HUES48 (cell line): ENCODE measurements at regions not wholly inside any gene's neighbourhood (a gene's known extent, or its start where the extent isn't known, plus 50 kb on each side); places are given as distances from the start of the nearest gene placed in this dataset.
A peak's percentile ranks its signal among the peaks of the same experiment; 100 is the strongest.

Source experiments
- H3K27ac ChIP-seq: one replicate; pipeline ENCODE4 v1.7.0; 2013; ENCODE audit warnings: low read depth, low read length, inconsistent platforms
- H3K27me3 ChIP-seq: 2 replicates; pipeline ENCODE4 v1.6.1; 2013; ENCODE audit warnings: mild to moderate bottlenecking, low read length; ENCODE audit not compliant: control insufficient read depth, insufficient read depth
- H3K36me3 ChIP-seq: 2 replicates; pipeline ENCODE4 v1.6.1; 2013; ENCODE audit warnings: low read length; ENCODE audit not compliant: control insufficient read depth, insufficient read depth
- H3K4me1 ChIP-seq: 2 replicates; pipeline ENCODE4 v1.6.1; 2013; ENCODE audit warnings: mild to moderate bottlenecking, low read length; ENCODE audit not compliant: control insufficient read depth, insufficient read depth
- H3K4me3 ChIP-seq: 2 replicates; pipeline ENCODE4 v1.5.1; 2013; ENCODE audit warnings: mild to moderate bottlenecking, low read depth, low read length
- H3K9ac ChIP-seq: 2 replicates; pipeline ENCODE4 v1.6.1; 2013; ENCODE audit warnings: mild to moderate bottlenecking, low read depth, low read length, moderate library complexity
- H3K9me3 ChIP-seq: 2 replicates; pipeline ENCODE4 v1.6.1; 2013; ENCODE audit warnings: low read length; ENCODE audit not compliant: control insufficient read depth, insufficient read depth

DNA sequence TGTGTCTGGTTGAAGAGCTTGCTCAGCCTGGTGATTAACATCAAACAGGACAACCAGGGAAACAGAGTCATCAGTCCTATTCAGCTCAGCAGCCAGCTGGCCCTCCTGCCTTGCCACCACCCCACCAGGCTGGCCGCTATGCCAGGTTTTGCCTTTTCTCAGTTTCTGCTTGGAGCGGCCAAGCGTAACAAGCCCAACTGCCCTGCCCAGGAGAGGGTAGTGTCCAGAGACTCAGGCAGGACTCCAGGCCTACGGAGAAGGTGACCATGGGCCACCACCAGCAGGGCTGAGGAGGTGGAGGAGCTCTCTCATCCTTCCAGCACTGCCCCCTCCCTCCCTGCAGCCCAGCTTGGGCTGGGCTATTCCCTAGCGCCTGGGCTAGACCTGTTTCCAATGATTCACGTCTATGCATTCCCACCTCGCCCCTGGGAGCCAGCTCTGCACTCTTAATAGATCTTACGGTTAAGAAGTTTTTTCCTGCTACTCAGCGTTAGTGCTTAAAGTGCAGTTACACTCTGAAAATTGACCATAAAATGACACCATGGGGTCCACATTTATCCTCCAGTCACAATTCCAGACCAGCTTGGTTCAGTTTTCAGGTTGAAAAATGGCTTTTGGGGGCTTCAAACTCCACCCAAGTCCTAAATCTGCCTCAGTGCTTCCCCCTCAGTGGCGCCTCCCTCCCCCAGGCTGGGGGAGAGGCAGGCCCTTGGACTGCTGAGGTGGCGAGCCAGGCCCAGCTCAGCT is 124.0 kb upstream of the PJA1 start:
- Histone ChIP-seq H3K4me1 (peaks cover 5% of the 10 kb centered on the region; the same call in 1 of the 2 replicates), H3K27ac (no peak overlapping the region)

GRCh38 chrX:69287095-69287494 is 121.8 kb upstream of the PJA1 start:
- no peak overlapping the region for H3K27ac ChIP-seq
- peaks cover 16% of the 10 kb centered on the region; the same call in 1 of the 2 replicates for H3K9me3 ChIP-seq
- no peak overlapping the region for H3K9ac ChIP-seq
- peaks cover 5% of the 10 kb centered on the region; the same call in 1 of the 2 replicates for H3K4me1 ChIP-seq
- H3K4me3 ChIP-seq, result no peak overlapping the region
- no peaks in the 10 kb centered on the region for H3K36me3 ChIP-seq
- H3K27me3 ChIP-seq, result peaks cover 46% of the 10 kb centered on the region

More for the DNA sequence above, 124.0 kb upstream of the PJA1 start:
- Histone ChIP-seq H3K9me3 (peaks cover 16% of the 10 kb centered on the region; the same call in 1 of the 2 replicates), H3K4me3 (no peak overlapping the region), H3K36me3 (no peaks in the 10 kb centered on the region), H3K27me3 (peaks cover 30% of the 10 kb centered on the region), H3K9ac (no peak overlapping the region)

- peaks cover 52% of the 10 kb centered on the region for H3K27me3 ChIP-seq
- no peaks in the 10 kb centered on the region for H3K36me3 ChIP-seq
- H3K4me3 ChIP-seq, result no peak overlapping the region
- no peak overlapping the region for H3K27ac ChIP-seq
- H3K4me1 ChIP-seq, result peaks cover 5% of the 10 kb centered on the region; the same call in 1 of the 2 replicates
- peaks cover 16% of the 10 kb centered on the region; the same call in 1 of the 2 replicates for H3K9me3 ChIP-seq
- H3K9ac ChIP-seq, result no peak overlapping the region
Measured at GRCh38 chrX:69286565-69286906, 121.3 kb upstream of the PJA1 start.

DNA sequence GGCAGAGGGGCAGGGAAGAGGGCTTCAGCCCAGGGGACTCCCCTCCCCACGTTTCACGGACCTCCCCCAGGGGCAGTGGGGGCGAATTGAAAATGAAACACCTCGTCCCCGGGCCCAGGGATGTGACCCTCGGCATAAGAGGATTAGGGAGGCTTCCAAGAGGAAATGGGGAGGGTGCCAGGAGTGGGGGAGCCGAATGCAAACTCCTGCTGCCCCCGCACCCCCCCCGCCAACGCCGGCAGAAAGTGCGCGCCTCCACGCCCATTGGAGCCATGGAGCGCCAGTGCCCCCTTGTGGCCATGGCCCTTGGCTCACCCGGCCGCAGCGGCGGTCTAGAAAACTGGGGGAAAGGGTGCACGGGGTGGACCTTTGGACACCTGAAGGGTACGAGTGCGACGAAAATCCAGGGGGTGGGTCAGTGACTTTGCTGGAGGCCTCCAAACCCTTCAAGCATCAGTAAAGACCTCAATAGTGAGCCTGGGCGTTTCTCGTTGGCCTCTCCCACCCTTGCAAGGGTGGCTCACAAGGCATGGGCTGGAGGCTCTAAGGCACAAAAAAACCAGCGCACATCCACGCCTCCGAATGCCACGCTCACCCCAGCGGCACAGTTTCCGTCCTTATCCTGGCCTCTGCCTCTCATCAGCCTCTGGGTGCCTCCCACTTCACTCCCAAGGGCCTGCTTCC is 120.8 kb upstream of the PJA1 start:
- peak overlapping the region; percentile 55 for H3K4me3 ChIP-seq
- H3K27ac ChIP-seq, result no peak overlapping the region
- H3K27me3 ChIP-seq, result peaks cover 54% of the 10 kb centered on the region
- H3K9me3 ChIP-seq, result peaks cover 19% of the 10 kb centered on the region; the same call in 1 of the 2 replicates
- H3K9ac ChIP-seq, result no peak overlapping the region
- peaks cover 5% of the 10 kb centered on the region; the same call in 1 of the 2 replicates for H3K4me1 ChIP-seq
- no peaks in the 10 kb centered on the region for H3K36me3 ChIP-seq

DNA sequence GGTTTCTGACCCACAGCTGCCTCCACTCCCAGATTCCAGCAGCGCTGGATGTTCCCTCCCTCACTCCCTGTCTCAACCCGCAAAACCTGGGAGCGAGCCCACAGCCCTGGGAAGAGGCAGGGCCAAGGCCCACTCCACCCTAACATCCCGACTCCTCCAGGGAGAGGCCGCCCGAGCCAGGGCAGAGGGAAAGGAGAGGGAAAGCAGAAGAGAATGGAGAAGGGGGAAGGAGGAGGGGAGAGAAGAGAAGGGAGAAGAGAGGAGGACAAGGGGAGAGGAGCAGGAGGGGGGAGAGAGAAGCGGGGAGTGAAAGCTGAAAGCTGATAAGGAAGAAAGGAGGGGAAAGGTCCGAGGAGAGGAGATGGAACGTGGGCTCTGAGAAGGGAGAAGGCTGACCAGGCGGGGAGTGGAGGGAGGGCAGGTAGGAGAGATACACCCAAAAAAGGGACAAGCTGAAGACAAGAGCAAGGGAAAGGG is 120.2 kb upstream of the PJA1 start:
- no peak overlapping the region for H3K27ac ChIP-seq
- H3K9me3 ChIP-seq, result peaks cover 19% of the 10 kb centered on the region; the same call in 1 of the 2 replicates
- H3K9ac ChIP-seq, result no peak overlapping the region
- no peaks in the 10 kb centered on the region for H3K36me3 ChIP-seq
- peaks cover 58% of the 10 kb centered on the region for H3K27me3 ChIP-seq
- peaks cover 5% of the 10 kb centered on the region; the same call in 1 of the 2 replicates for H3K4me1 ChIP-seq
- H3K4me3 ChIP-seq, result peak overlapping the region; percentile 55

- peaks cover 11% of the 10 kb centered on the region; the same call in 1 of the 2 replicates for H3K4me1 ChIP-seq
- H3K4me3 ChIP-seq, result no peak overlapping the region
- no peak overlapping the region for H3K9ac ChIP-seq
- H3K36me3 ChIP-seq, result no peaks in the 10 kb centered on the region
- H3K9me3 ChIP-seq, result peaks cover 18% of the 10 kb centered on the region; the same call in 1 of the 2 replicates
- H3K27me3 ChIP-seq, result peaks cover 58% of the 10 kb centered on the region
- no peak overlapping the region for H3K27ac ChIP-seq
Measured at GRCh38 chrX:69284491-69284890, 119.2 kb upstream of the PJA1 start.

DNA sequence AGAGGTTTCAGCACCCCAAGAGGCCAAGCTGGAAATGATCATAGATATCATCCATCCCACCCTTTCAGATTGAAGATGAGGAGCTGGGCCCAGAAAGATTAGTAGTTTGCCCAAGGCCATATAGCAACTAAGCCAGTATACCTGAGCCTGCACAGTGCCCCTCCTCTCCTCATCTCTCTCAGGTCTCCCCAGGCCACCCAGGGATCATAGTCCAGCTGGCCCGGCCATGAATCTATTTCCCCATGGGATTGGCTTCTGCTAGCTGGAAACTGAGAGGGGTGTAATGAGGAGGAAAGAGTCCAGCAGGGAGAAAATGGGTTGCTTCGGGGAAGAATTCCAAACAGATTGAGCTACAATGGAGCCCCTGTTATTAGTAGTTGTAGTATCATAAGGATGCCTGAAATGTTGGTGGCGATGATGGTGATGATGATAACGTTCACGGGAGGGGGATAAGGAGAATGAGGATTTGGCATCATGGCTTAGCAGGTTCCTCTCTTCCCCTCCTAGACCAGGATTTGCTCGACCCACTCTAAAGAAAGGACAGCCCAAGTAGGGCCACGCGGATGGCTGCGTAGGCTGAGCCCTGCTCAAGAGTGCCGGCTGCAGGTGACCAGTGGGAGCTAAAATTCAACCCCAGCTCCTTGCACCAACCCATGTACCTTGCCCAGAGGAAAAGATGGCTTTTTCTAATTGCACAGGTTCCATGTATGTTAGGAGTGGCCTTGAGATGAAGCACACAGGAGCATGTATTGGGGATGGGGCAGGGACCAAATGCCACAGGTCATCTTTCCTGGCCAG is 117.8 kb upstream of the PJA1 start:
- Histone ChIP-seq H3K27me3 (peaks cover 64% of the 10 kb centered on the region), H3K36me3 (no peaks in the 10 kb centered on the region), H3K4me1 (peaks cover 25% of the 10 kb centered on the region), H3K9me3 (peaks cover 21% of the 10 kb centered on the region; the same call in 1 of the 2 replicates), H3K27ac (no peak overlapping the region), H3K4me3 (no peak overlapping the region), H3K9ac (no peak overlapping the region)

- H3K27ac ChIP-seq, result no peak overlapping the region
- H3K36me3 ChIP-seq, result no peaks in the 10 kb centered on the region
- peaks cover 36% of the 10 kb centered on the region for H3K4me1 ChIP-seq
- H3K9me3 ChIP-seq, result peaks cover 27% of the 10 kb centered on the region
- H3K9ac ChIP-seq, result no peak overlapping the region
- H3K27me3 ChIP-seq, result peaks cover 63% of the 10 kb centered on the region
- no peak overlapping the region for H3K4me3 ChIP-seq
Measured at GRCh38 chrX:69280933-69281332, 115.7 kb upstream of the PJA1 start.

GRCh38 chrX:69279234-69279633 is 114.0 kb upstream of the PJA1 start:
- Histone ChIP-seq H3K4me3 (no peak overlapping the region), H3K36me3 (no peaks in the 10 kb centered on the region), H3K4me1 (peaks cover 31% of the 10 kb centered on the region), H3K27ac (no peak overlapping the region), H3K27me3 (peaks cover 65% of the 10 kb centered on the region), H3K9ac (no peak overlapping the region), H3K9me3 (peaks cover 27% of the 10 kb centered on the region)

GRCh38 chrX:69278031-69278687 is 112.9 kb upstream of the PJA1 start:
- Histone ChIP-seq H3K9me3 (peaks cover 32% of the 10 kb centered on the region), H3K4me3 (no peak overlapping the region), H3K27ac (peak overlapping the region; percentile 76), H3K4me1 (peaks cover 31% of the 10 kb centered on the region), H3K27me3 (peaks cover 57% of the 10 kb centered on the region), H3K36me3 (no peaks in the 10 kb centered on the region), H3K9ac (no peak overlapping the region)
